DND-41 (cell line): ENCODE measurements at regions not wholly inside any gene's neighbourhood (a gene's known extent, or its start where the extent isn't known, plus 50 kb on each side); places are given as distances from the start of the nearest gene placed in this dataset.

Source experiments
- ATAC-seq: fragments of 200-7000 bp; cut with Tn5 transposase; 3 replicates; pipeline ENCODE4 v1.9.1; 2021; ENCODE audit warnings: low read depth; ENCODE audit not compliant: insufficient read depth
- DNase-seq: peaks from one replicate; pipeline ENCODE4 v3.0.0-alpha.2; 2020
- H2AFZ ChIP-seq: 2 replicates; pipeline ENCODE4 v1.6.0; 2012; ENCODE audit warnings: low read depth, low read length
- H3K27ac ChIP-seq: 2 replicates; pipeline ENCODE4 v1.5.1; 2012; ENCODE audit warnings: low read length, inconsistent platforms
- H3K27me3 ChIP-seq: fragments of 200-600 bp; sonication (generic); 2 replicates; pipeline ENCODE4 v1.6.0; 2012; ENCODE audit warnings: low read length, mild to moderate bottlenecking, inconsistent platforms; ENCODE audit not compliant: insufficient read depth, poor library complexity
- H3K36me3 ChIP-seq: 2 replicates; pipeline ENCODE4 v1.5.1; 2012; ENCODE audit warnings: low read length, inconsistent platforms; ENCODE audit not compliant: insufficient read depth
- H3K4me1 ChIP-seq: 2 replicates; pipeline ENCODE4 v1.5.1; 2012; ENCODE audit warnings: mild to moderate bottlenecking, low read length; ENCODE audit not compliant: insufficient read depth
- H3K4me2 ChIP-seq: 2 replicates; pipeline ENCODE4 v1.6.0; 2012; ENCODE audit warnings: mild to moderate bottlenecking, moderate library complexity, low read length, inconsistent platforms; ENCODE audit not compliant: insufficient read depth
- H3K4me3 ChIP-seq, 2 experiments: fragments of 200-600 bp in 1 of 2; shearing (Covaris generic) in 1 of 2; 2 replicates each; pipeline ENCODE4 v1.5.1; 2012 to 2016; ENCODE audit warnings: inconsistent platforms in 2 of 2, low read length in 2 of 2, mild to moderate bottlenecking in 2 of 2, low read depth in 1 of 2, moderate library complexity in 1 of 2
- H3K79me2 ChIP-seq: 2 replicates; pipeline ENCODE4 v1.6.0; 2012; ENCODE audit warnings: low read length, inconsistent platforms; ENCODE audit not compliant: insufficient read depth
- H3K9ac ChIP-seq: 2 replicates; pipeline ENCODE4 v1.6.0; 2012; ENCODE audit warnings: low read depth, mild to moderate bottlenecking, inconsistent platforms, low read length, moderate library complexity
- H3K9me3 ChIP-seq: 2 replicates; pipeline ENCODE4 v1.5.1; 2012; ENCODE audit warnings: low read length, moderate library complexity, mild to moderate bottlenecking, inconsistent platforms; ENCODE audit not compliant: insufficient read depth, severe bottlenecking
- H4K20me1 ChIP-seq: 2 replicates; pipeline ENCODE4 v1.6.0; 2012; ENCODE audit warnings: low read length; ENCODE audit not compliant: insufficient read depth
- EZH2 ChIP-seq: IDR thresholded peaks from 3 replicates; pipeline ENCODE4 v1.6.1; 2012; ENCODE audit warnings: borderline replicate concordance, low read depth, mild to moderate bottlenecking, moderate library complexity, low read length, inconsistent platforms; ENCODE audit not compliant: severe bottlenecking
- TF ChIP-seq, protein P1 (sequence below): IDR thresholded peaks from 2 replicates; pipeline ENCODE4 v1.5.1; 2012; ENCODE audit warnings: borderline replicate concordance, low read length, moderate library complexity, mild to moderate bottlenecking; ENCODE audit not compliant: poor library complexity, severe bottlenecking; ENCODE audit errors: extremely low read depth

DNA sequence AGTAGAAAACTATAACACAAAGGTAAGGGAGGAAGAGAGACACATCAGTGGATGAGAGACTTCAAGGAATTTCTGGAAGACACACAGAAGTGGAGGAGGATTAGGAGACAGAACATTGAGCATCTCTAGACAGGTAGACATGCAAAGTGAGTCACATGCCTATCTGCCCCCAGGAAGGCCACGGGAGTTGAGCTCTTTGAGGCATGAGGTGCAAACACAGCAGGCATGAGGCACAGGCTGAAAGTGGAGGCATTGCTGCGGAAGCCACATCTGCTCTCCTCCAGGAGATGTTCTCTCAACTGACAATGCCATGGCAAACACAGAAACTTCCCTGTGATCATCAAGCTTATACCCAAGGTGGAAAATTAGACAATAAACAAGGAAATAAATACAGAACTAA is 481.6 kb upstream of the MYT1L start:
- Histone ChIP-seq H3K27me3 (no peaks in the 10 kb centered on the region), H3K36me3 (no peaks in the 10 kb centered on the region), H3K4me1 (no peaks in the 10 kb centered on the region), H2AFZ (no peak overlapping the region), H3K9ac (no peak overlapping the region), H3K4me3 (no peak overlapping the region), H3K27ac (no peak overlapping the region), H3K79me2 (no peaks in the 10 kb centered on the region), H3K4me2 (no peak overlapping the region), H4K20me1 (no peaks in the 10 kb centered on the region), H3K9me3 (peaks cover 5% of the 10 kb centered on the region)
- DNase-seq: no peak
- ATAC-seq: no peak
- TF ChIP-seq EZH2: no peak
- TF ChIP-seq, protein P1, sequence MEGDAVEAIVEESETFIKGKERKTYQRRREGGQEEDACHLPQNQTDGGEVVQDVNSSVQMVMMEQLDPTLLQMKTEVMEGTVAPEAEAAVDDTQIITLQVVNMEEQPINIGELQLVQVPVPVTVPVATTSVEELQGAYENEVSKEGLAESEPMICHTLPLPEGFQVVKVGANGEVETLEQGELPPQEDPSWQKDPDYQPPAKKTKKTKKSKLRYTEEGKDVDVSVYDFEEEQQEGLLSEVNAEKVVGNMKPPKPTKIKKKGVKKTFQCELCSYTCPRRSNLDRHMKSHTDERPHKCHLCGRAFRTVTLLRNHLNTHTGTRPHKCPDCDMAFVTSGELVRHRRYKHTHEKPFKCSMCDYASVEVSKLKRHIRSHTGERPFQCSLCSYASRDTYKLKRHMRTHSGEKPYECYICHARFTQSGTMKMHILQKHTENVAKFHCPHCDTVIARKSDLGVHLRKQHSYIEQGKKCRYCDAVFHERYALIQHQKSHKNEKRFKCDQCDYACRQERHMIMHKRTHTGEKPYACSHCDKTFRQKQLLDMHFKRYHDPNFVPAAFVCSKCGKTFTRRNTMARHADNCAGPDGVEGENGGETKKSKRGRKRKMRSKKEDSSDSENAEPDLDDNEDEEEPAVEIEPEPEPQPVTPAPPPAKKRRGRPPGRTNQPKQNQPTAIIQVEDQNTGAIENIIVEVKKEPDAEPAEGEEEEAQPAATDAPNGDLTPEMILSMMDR: no peak

DNA sequence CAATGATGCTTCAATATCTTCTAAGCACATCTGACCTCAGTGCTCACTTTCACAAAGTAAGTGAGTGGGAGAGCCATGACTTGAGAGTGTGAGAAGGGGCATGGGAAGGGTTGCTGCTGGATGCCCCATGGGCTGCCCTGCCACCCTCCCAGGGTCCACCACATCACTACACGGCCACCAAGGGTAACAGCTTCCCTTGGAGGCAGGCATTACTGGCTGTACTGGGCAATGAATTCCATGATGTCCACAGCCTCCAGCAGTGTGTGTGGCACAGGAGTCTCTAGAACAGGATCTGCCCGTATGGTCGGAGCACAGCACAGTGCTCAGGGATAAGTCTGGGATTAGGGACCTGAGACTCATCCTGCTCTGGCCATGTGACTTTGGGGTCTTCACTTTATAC is 481.0 kb upstream of the MYT1L start:
- H4K20me1 ChIP-seq: no peaks in the 10 kb centered on the region
- H3K4me1 ChIP-seq: no peaks in the 10 kb centered on the region
- H3K27ac ChIP-seq: no peak overlapping the region
- no peaks in the 10 kb centered on the region for H3K27me3 ChIP-seq
- TF ChIP-seq EZH2: no peak
- peaks cover 5% of the 10 kb centered on the region for H3K9me3 ChIP-seq
- no peak for DNase-seq
- no peak overlapping the region for H3K4me2 ChIP-seq
- no peak overlapping the region for H2AFZ ChIP-seq
- no peaks in the 10 kb centered on the region for H3K79me2 ChIP-seq
- no peak overlapping the region for H3K4me3 ChIP-seq
- H3K9ac ChIP-seq: no peak overlapping the region
- ATAC-seq: no peak
- no peaks in the 10 kb centered on the region for H3K36me3 ChIP-seq

DNA sequence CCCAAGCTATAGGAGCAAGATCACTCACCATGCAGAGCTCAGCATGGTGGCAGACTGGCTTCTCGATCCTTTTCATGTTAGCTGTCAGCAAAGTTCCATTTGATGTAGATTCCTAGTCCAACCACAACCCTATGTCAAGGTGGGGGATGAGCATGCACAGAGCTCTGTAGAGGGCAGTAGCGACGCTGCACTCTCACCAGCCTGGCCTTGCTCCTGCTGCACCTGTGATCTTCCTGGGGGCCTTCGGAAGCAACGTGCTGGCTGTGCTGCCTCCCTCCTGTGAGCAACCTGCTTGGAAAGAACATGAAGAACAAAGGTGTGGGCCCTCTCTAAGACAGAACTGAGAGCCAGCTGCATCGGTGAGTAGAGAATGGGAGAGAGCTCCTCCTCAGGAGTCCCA is 479.4 kb upstream of the MYT1L start:
- TF ChIP-seq EZH2: no peak
- TF ChIP-seq, protein P1: no peak
- ATAC-seq (no peak), DNase-seq (no peak)
- Histone ChIP-seq H4K20me1 (no peaks in the 10 kb centered on the region), H3K9me3 (peaks cover 5% of the 10 kb centered on the region), H3K9ac (no peak overlapping the region), H2AFZ (no peak overlapping the region), H3K4me3 (no peak overlapping the region), H3K4me1 (no peaks in the 10 kb centered on the region), H3K36me3 (no peaks in the 10 kb centered on the region), H3K27ac (no peak overlapping the region), H3K4me2 (no peak overlapping the region), H3K27me3 (no peaks in the 10 kb centered on the region), H3K79me2 (no peaks in the 10 kb centered on the region)

DNA sequence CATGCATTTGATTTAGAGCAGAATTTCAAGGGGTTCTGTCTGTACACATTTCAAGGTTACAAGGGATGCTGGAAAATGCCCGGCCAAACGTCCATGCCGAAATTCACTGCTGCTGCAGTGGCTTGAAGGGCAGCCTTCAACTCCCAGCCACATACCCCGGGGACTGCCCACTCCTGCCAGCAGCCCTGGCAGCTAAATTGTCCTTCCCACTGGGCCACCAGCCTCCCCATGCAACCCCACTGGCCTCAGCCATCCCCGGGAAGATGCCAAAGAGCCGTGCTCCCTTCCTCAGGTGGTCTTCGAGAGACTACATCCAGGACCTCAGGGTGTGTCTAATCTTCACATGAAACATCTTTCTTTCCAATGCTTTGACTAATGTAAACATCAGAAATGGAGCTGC is 478.7 kb upstream of the MYT1L start:
- Histone ChIP-seq H2AFZ (no peak overlapping the region), H3K79me2 (no peaks in the 10 kb centered on the region), H4K20me1 (no peaks in the 10 kb centered on the region), H3K27me3 (no peaks in the 10 kb centered on the region), H3K4me2 (no peak overlapping the region), H3K27ac (no peak overlapping the region), H3K9ac (no peak overlapping the region), H3K4me3 (no peak overlapping the region), H3K9me3 (peaks cover 5% of the 10 kb centered on the region), H3K36me3 (no peaks in the 10 kb centered on the region), H3K4me1 (no peaks in the 10 kb centered on the region)
- ATAC-seq (no peak), DNase-seq (no peak)
- TF ChIP-seq, protein P1: no peak
- TF ChIP-seq EZH2: no peak
